Gastroesophageal sphincter (tissue), 4 donors: ENCODE measurements at regions not wholly inside any gene's neighbourhood (a gene's known extent, or its start where the extent isn't known, plus 50 kb on each side); places are given as distances from the start of the nearest gene placed in this dataset.

Experiments
- ATAC-seq: fragments of 150-250 bp; one replicate; pipeline ENCODE4 v1.9.1; 2016; ENCODE audit warnings: mild to moderate bottlenecking, moderate library complexity
- H3K27ac ChIP-seq, 4 donors: fragments of 200-600 bp; sonication (generic) in 3 of 4; 1 replicate in 3 of 4; 2 replicates in 1 of 4; pipeline ENCODE4 v1.5.1; 2016 to 2019
- H3K27me3 ChIP-seq: fragments of 200-600 bp; sonication (generic); one replicate; pipeline ENCODE4 v1.5.1; 2019
- H3K36me3 ChIP-seq, 2 donors: fragments of 200-600 bp; sonication (generic); one replicate each; pipeline ENCODE4 v1.5.1; 2019; ENCODE audit warnings: control low read depth in 1 of 2
- H3K4me1 ChIP-seq, 3 donors: fragments of 200-600 bp; sonication (generic); 1 replicate in 2 of 3; 2 replicates in 1 of 3; pipeline ENCODE4 v1.5.1; 2016 to 2019; ENCODE audit warnings: control low read depth in 2 of 3
- H3K4me3 ChIP-seq, 2 donors: fragments of 200-600 bp; sonication (generic); one replicate each; pipeline ENCODE4 v1.5.1; 2019; ENCODE audit warnings: mild to moderate bottlenecking in 1 of 2, moderate library complexity in 1 of 2
- H3K9me3 ChIP-seq, 3 donors: fragments of 200-600 bp; sonication (generic); one replicate each; pipeline ENCODE4 v1.5.1; 2017 to 2019; ENCODE audit warnings: control low read depth in 2 of 3
- EP300 ChIP-seq: sonication (generic); formaldehyde crosslinking; IDR thresholded peaks from one replicate; pipeline ENCODE4 v1.6.1; 2017; ENCODE audit warnings: antibody characterized with exemption, mild to moderate bottlenecking
- POLR2A ChIP-seq, 2 donors: fragments of 450-650 bp; IDR thresholded peaks; one replicate each; pipeline ENCODE4 v1.6.1; 2017; ENCODE audit warnings: antibody characterized with exemption in 2 of 2, mild to moderate bottlenecking in 2 of 2, moderate library complexity in 1 of 2
- POLR2AphosphoS5 ChIP-seq: sonication (generic); formaldehyde crosslinking; IDR thresholded peaks from one replicate; pipeline ENCODE4 v1.6.1; 2017; ENCODE audit warnings: antibody characterized with exemption
- WGBS, 2 donors: methylation state at CpG; one replicate each; pipeline ENCODE4 v1.1.5; 2018; ENCODE audit warnings: low coverage in 1 of 2; 5-methylcytosine and 5-hydroxymethylcytosine counted together
- TF ChIP-seq, protein P1 (sequence below), 4 experiments: fragments of 200-600 bp in 2 of 4; fragments of 450-650 bp in 2 of 4; sonication (generic) in 1 of 4; IDR thresholded peaks; one replicate each; pipeline ENCODE4 v1.5.1; 2017 to 2019; ENCODE audit warnings: antibody characterized with exemption in 4 of 4, mild to moderate bottlenecking in 2 of 4, moderate library complexity in 2 of 4

GRCh38 chr10:128969551-128969950, 497.5 kb upstream of the MGMT start:
- H3K36me3 ChIP-seq: no peaks in the 10 kb centered on the region
- no peak for ATAC-seq
- no peaks in the 10 kb centered on the region for H3K4me1 ChIP-seq
- WGBS, 2 donors: 69 to 90% methylated on average over 10 to 11 of the region's 11 CpGs
- H3K9me3 ChIP-seq: no peaks in the 10 kb centered on the region
- no peak for TF ChIP-seq EP300
- TF ChIP-seq, protein P1, sequence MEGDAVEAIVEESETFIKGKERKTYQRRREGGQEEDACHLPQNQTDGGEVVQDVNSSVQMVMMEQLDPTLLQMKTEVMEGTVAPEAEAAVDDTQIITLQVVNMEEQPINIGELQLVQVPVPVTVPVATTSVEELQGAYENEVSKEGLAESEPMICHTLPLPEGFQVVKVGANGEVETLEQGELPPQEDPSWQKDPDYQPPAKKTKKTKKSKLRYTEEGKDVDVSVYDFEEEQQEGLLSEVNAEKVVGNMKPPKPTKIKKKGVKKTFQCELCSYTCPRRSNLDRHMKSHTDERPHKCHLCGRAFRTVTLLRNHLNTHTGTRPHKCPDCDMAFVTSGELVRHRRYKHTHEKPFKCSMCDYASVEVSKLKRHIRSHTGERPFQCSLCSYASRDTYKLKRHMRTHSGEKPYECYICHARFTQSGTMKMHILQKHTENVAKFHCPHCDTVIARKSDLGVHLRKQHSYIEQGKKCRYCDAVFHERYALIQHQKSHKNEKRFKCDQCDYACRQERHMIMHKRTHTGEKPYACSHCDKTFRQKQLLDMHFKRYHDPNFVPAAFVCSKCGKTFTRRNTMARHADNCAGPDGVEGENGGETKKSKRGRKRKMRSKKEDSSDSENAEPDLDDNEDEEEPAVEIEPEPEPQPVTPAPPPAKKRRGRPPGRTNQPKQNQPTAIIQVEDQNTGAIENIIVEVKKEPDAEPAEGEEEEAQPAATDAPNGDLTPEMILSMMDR (IDR thresholded peaks at IDR 0.05): no peak
- no peak for TF ChIP-seq POLR2AphosphoS5
- TF ChIP-seq POLR2A (IDR thresholded peaks at IDR 0.05): no peak
- H3K27me3 ChIP-seq: peaks cover 5% of the 10 kb centered on the region
- no peak overlapping the region for H3K27ac ChIP-seq
- no peak overlapping the region for H3K4me3 ChIP-seq

GRCh38 chr10:128971374-128972035, 495.5 kb upstream of the MGMT start:
- no peak for ATAC-seq
- Histone ChIP-seq H3K27me3 (peaks cover 5% of the 10 kb centered on the region), H3K36me3 (no peaks in the 10 kb centered on the region), H3K9me3 (no peaks in the 10 kb centered on the region), H3K4me3 (no peak overlapping the region), H3K4me1 (no peaks in the 10 kb centered on the region), H3K27ac (no peak overlapping the region)
- TF ChIP-seq POLR2A (IDR thresholded peaks at IDR 0.05): no peak
- TF ChIP-seq, protein P1 (IDR thresholded peaks at IDR 0.05): no peak
- WGBS, 2 donors: 87 to 95% methylated on average over 8 to 10 of the region's 11 CpGs

GRCh38 chr10:128972036-128972405, 495.0 kb upstream of the MGMT start:
- Histone ChIP-seq H3K9me3 (no peaks in the 10 kb centered on the region), H3K27me3 (peaks cover 5% of the 10 kb centered on the region), H3K4me1 (no peaks in the 10 kb centered on the region), H3K36me3 (no peaks in the 10 kb centered on the region), H3K27ac (no peak overlapping the region), H3K4me3 (no peak overlapping the region)
- no peak for ATAC-seq
- TF ChIP-seq, protein P1 (IDR thresholded peaks at IDR 0.05): no peak
- TF ChIP-seq EP300 (no peak), POLR2AphosphoS5 (no peak), POLR2A (IDR thresholded peaks at IDR 0.05) (no peak)
- 80 to 83% methylated on average over 2 of the region's 2 CpGs for WGBS, 2 donors

- ATAC-seq: no peak
- WGBS, 2 donors: 41 to 58% methylated on average over 4 to 6 of the region's 6 CpGs
- H3K27me3 ChIP-seq: no peaks in the 10 kb centered on the region
- H3K4me1 ChIP-seq: no peaks in the 10 kb centered on the region
- no peak overlapping the region for H3K4me3 ChIP-seq
- no peak overlapping the region for H3K27ac ChIP-seq
- no peaks in the 10 kb centered on the region for H3K9me3 ChIP-seq
- no peak for TF ChIP-seq POLR2A (IDR thresholded peaks at IDR 0.05)
- no peak for TF ChIP-seq POLR2AphosphoS5
- TF ChIP-seq, protein P1 (IDR thresholded peaks at IDR 0.05): no peak
- TF ChIP-seq EP300: no peak
- no peaks in the 10 kb centered on the region for H3K36me3 ChIP-seq
These were observed 493.8 kb upstream of the MGMT start for GRCh38 chr10:128973221-128973620.

DNA sequence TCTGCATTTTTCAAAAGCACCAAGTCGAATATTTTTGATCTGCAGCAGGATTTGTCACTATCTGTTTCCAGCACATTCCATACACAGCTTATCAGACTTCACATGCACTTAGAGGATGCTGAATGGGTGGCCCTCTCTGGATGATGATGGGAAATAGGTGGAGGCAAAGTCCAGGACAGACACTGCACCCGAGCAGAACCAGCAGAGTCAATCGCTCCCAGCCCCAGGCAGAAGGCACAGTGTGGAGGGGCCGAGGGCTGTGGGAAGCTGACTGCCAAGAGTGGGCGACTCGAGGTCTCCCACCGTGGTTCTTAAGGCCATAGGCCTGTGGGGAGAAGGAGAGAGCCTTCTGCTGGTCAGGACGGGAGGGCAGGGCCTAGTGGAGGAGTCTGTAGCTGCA, 490.2 kb upstream of the MGMT start:
- no peaks in the 10 kb centered on the region for H3K4me1 ChIP-seq

More for the DNA sequence above, 490.2 kb upstream of the MGMT start:
- Histone ChIP-seq H3K27ac (no peak overlapping the region), H3K36me3 (no peaks in the 10 kb centered on the region), H3K4me3 (no peak overlapping the region), H3K27me3 (no peaks in the 10 kb centered on the region), H3K9me3 (no peaks in the 10 kb centered on the region)
- 73 to 83% methylated on average over 4 to 5 of the region's 8 CpGs for WGBS, 2 donors
- no peak for ATAC-seq
- TF ChIP-seq POLR2A (IDR thresholded peaks at IDR 0.05) (no peak), POLR2AphosphoS5 (no peak), EP300 (no peak)
- TF ChIP-seq, protein P1 (IDR thresholded peaks at IDR 0.05): no peak
